ENCODE measurements at regions not wholly inside any gene's neighbourhood (a gene's known extent, or its start where the extent isn't known, plus 50 kb on each side); places are given as distances from the start of the nearest gene placed in this dataset.

- in situ Hi-C loops (cut with MboI; ENCODE audit: low pct_ligation_motif_present in 1 of 4, low pct_unique_long_range_greater_than_20kb in 1 of 4, low sequenced_read_pairs in 3 of 4) (no loop called here), intact Hi-C loops (cut with DNase I; ENCODE audit: low total_unique reads) (no loop called here)
- Histone ChIP-seq H3K9me3 (no peaks in the 10 kb centered on the region), H3K4me3 (no peak overlapping the region), H3K27me3 (no peaks in the 10 kb centered on the region), H3K4me1 (no peaks in the 10 kb centered on the region), H3K36me3 (no peaks in the 10 kb centered on the region), H3K27ac (no peak overlapping the region)
- DNase-seq, result no peak
- no peak for TF ChIP-seq POLR2A (IDR thresholded peaks at IDR 0.05)
- TF ChIP-seq CTCF (IDR thresholded peaks at IDR 0.05), result no peak
- no peak for TF ChIP-seq POLR2AphosphoS5 (IDR thresholded peaks at IDR 0.05)
Measured at GRCh38 chr16:63174801-63175200, 1138.6 kb upstream of the CDH8 start.

GRCh38 chr16:63171545-63171944, 1135.3 kb upstream of the CDH8 start:
- in situ Hi-C loops (cut with MboI; ENCODE audit: low pct_ligation_motif_present in 1 of 4, low pct_unique_long_range_greater_than_20kb in 1 of 4, low sequenced_read_pairs in 3 of 4) (no loop called here), intact Hi-C loops (cut with DNase I; ENCODE audit: low total_unique reads) (no loop called here)
- Histone ChIP-seq H3K36me3 (no peaks in the 10 kb centered on the region), H3K4me1 (no peaks in the 10 kb centered on the region), H3K9me3 (no peaks in the 10 kb centered on the region), H3K27ac (no peak overlapping the region), H3K4me3 (no peak overlapping the region), H3K27me3 (no peaks in the 10 kb centered on the region)
- no peak for TF ChIP-seq CTCF (IDR thresholded peaks at IDR 0.05)
- no peak for TF ChIP-seq POLR2A (IDR thresholded peaks at IDR 0.05)
- no peak for TF ChIP-seq EP300 (IDR thresholded peaks at IDR 0.05; ENCODE audit: low read depth)
- TF ChIP-seq POLR2AphosphoS5 (IDR thresholded peaks at IDR 0.05), result no peak
- no peak for DNase-seq

- intact Hi-C loops (cut with DNase I; ENCODE audit: low total_unique reads), result no loop called here
- DNase-seq, result no peak
- no peaks in the 10 kb centered on the region for H3K36me3 ChIP-seq
- H3K27ac ChIP-seq, result no peak overlapping the region
- WGBS, 2 donors (ENCODE audit: low coverage in 1 of 2), result 64 to 74% methylated on average over 2 of the region's 2 CpGs
- in situ Hi-C loops (cut with MboI; ENCODE audit: low pct_ligation_motif_present in 1 of 4, low pct_unique_long_range_greater_than_20kb in 1 of 4, low sequenced_read_pairs in 3 of 4), result no loop called here
- TF ChIP-seq POLR2AphosphoS5 (IDR thresholded peaks at IDR 0.05) (no peak), EP300 (IDR thresholded peaks at IDR 0.05; ENCODE audit: low read depth) (no peak), POLR2A (IDR thresholded peaks at IDR 0.05) (no peak)
- no peak overlapping the region for H3K4me3 ChIP-seq
- no peaks in the 10 kb centered on the region for H3K27me3 ChIP-seq
- H3K4me1 ChIP-seq, result no peaks in the 10 kb centered on the region
- no peaks in the 10 kb centered on the region for H3K9me3 ChIP-seq
Measured at GRCh38 chr16:63169100-63169499, 1132.9 kb upstream of the CDH8 start.

- H3K9me3 ChIP-seq, result no peaks in the 10 kb centered on the region
- TF ChIP-seq EP300 (IDR thresholded peaks at IDR 0.05; ENCODE audit: low read depth) (no peak), CTCF (IDR thresholded peaks at IDR 0.05) (no peak), POLR2AphosphoS5 (IDR thresholded peaks at IDR 0.05) (no peak), POLR2A (IDR thresholded peaks at IDR 0.05) (no peak)
- intact Hi-C loops (cut with DNase I; ENCODE audit: low total_unique reads), result no loop called here
- H3K4me3 ChIP-seq, result no peak overlapping the region
- H3K4me1 ChIP-seq, result no peaks in the 10 kb centered on the region
- 83 to 94% methylated on average over 2 to 5 of the region's 5 CpGs for WGBS, 2 donors (ENCODE audit: low coverage in 1 of 2)
- no peaks in the 10 kb centered on the region for H3K36me3 ChIP-seq
- in situ Hi-C loops (cut with MboI; ENCODE audit: low pct_ligation_motif_present in 1 of 4, low pct_unique_long_range_greater_than_20kb in 1 of 4, low sequenced_read_pairs in 3 of 4), result no loop called here
- no peak for DNase-seq
- H3K27me3 ChIP-seq, result no peaks in the 10 kb centered on the region
- H3K27ac ChIP-seq, result no peak overlapping the region
Measured at GRCh38 chr16:63157818-63158217, 1121.6 kb upstream of the CDH8 start.

- TF ChIP-seq POLR2A (IDR thresholded peaks at IDR 0.05) (no peak), EP300 (IDR thresholded peaks at IDR 0.05; ENCODE audit: low read depth) (no peak), POLR2AphosphoS5 (IDR thresholded peaks at IDR 0.05) (no peak), CTCF (IDR thresholded peaks at IDR 0.05) (no peak)
- Histone ChIP-seq H3K4me1 (no peaks in the 10 kb centered on the region), H3K9me3 (no peaks in the 10 kb centered on the region), H3K27me3 (no peaks in the 10 kb centered on the region), H3K4me3 (no peak overlapping the region), H3K27ac (no peak overlapping the region), H3K36me3 (no peaks in the 10 kb centered on the region)
- intact Hi-C loops (cut with DNase I; ENCODE audit: low total_unique reads) (no loop called here), in situ Hi-C loops (cut with MboI; ENCODE audit: low pct_ligation_motif_present in 1 of 4, low pct_unique_long_range_greater_than_20kb in 1 of 4, low sequenced_read_pairs in 3 of 4) (no loop called here)
- no peak for DNase-seq
- 73 to 86% methylated on average over 1 of the region's 1 CpG for WGBS, 2 donors (ENCODE audit: low coverage in 1 of 2)
Measured at GRCh38 chr16:63146251-63146650, 1110.0 kb upstream of the CDH8 start.

Measured in transverse colon (tissue), 4 donors.